HL-60 (cell line): ENCODE measurements at regions not wholly inside any gene's neighbourhood (a gene's known extent, or its start where the extent isn't known, plus 50 kb on each side); places are given as distances from the start of the nearest gene placed in this dataset.

Experiments used
- DNase-seq, 2 experiments: peaks; one replicate each; pipeline ENCODE4 v3.0.0-alpha.2; 2010 to 2020; ENCODE audit warnings: low read depth in 1 of 2, low spot score in 1 of 2
- H3K27ac ChIP-seq: fragments of 250-450 bp; sonication (Bioruptor Pico); replicated peaks from 2 replicates; pipeline ENCODE4 v1.5.1; 2020; ENCODE audit warnings: mild to moderate bottlenecking, moderate library complexity
- H3K27me3 ChIP-seq: fragments of 250-450 bp; sonication (Bioruptor Pico); 2 replicates; pipeline ENCODE4 v1.5.1; 2021; ENCODE audit warnings: mild to moderate bottlenecking, moderate library complexity; ENCODE audit not compliant: insufficient read depth, poor library complexity, severe bottlenecking
- H3K4me3 ChIP-seq: replicated peaks from 2 replicates; pipeline ENCODE4 v1.5.1; 2011; ENCODE audit warnings: mild to moderate bottlenecking, control low read depth, low read length; ENCODE audit not compliant: insufficient read depth
- CTCF ChIP-seq: IDR thresholded peaks from one replicate; pipeline ENCODE4 v1.5.1; 2011; ENCODE audit warnings: low read length, control low read depth, inconsistent platforms; ENCODE audit not compliant: insufficient read depth
- GABPA ChIP-seq: IDR thresholded peaks from 2 replicates; pipeline ENCODE4 v1.6.1; 2012; ENCODE audit warnings: low read depth
- POLR2AphosphoS5 ChIP-seq: IDR thresholded peaks from 2 replicates; pipeline ENCODE4 v1.6.1; 2012; ENCODE audit warnings: low read depth
- REST ChIP-seq: IDR thresholded peaks from 2 replicates; pipeline ENCODE4 v1.6.1; 2012; ENCODE audit warnings: low read depth; ENCODE audit not compliant: insufficient replicate concordance
- SPI1 ChIP-seq: IDR thresholded peaks from 2 replicates; pipeline ENCODE4 v1.6.1; 2012; ENCODE audit warnings: low read depth, mild to moderate bottlenecking, borderline replicate concordance

- Histone ChIP-seq H3K4me3 (no peak overlapping the region), H3K27ac (no peak overlapping the region), H3K27me3 (no peaks in the 10 kb centered on the region)
- TF ChIP-seq GABPA: no peak
- no peak for DNase-seq
These were observed 1345.6 kb downstream of the FSCB start for GRCh38 chr14:43161477-43161876.

GRCh38 chr14:43157661-43158060 is 1349.4 kb downstream of the FSCB start:
- TF ChIP-seq REST: no peak
- no peak for TF ChIP-seq CTCF
- no peak for TF ChIP-seq GABPA
- TF ChIP-seq POLR2AphosphoS5: no peak
- TF ChIP-seq SPI1: no peak
- Histone ChIP-seq H3K27me3 (no peaks in the 10 kb centered on the region), H3K27ac (no peak overlapping the region), H3K4me3 (no peak overlapping the region)
- no peak for DNase-seq

GRCh38 chr14:43155924-43156323 is 1351.2 kb downstream of the FSCB start:
- Histone ChIP-seq H3K27ac (no peak overlapping the region), H3K4me3 (no peak overlapping the region), H3K27me3 (no peaks in the 10 kb centered on the region)
- no peak for DNase-seq
- no peak for TF ChIP-seq POLR2AphosphoS5
- TF ChIP-seq SPI1: no peak
- no peak for TF ChIP-seq GABPA
- TF ChIP-seq CTCF: no peak
- TF ChIP-seq REST: no peak

GRCh38 chr14:43155258-43155657 is 1351.8 kb downstream of the FSCB start:
- DNase-seq: no peak
- Histone ChIP-seq H3K27ac (no peak overlapping the region), H3K4me3 (no peak overlapping the region), H3K27me3 (no peaks in the 10 kb centered on the region)
- TF ChIP-seq POLR2AphosphoS5 (no peak), SPI1 (no peak), GABPA (no peak), CTCF (no peak), REST (no peak)
